AG04449 (cell line): ENCODE measurements at regions not wholly inside any gene's neighbourhood (a gene's known extent, or its start where the extent isn't known, plus 50 kb on each side); places are given as distances from the start of the nearest gene placed in this dataset.

Experiments used
- CTCF ChIA-PET: fragments of 350-600 bp; formaldehyde crosslinking; extraction: SDS; loops from one replicate; lab custom pipeline; 2021; ENCODE audit warnings: antibody characterized with exemption; lab: Yijun Ruan, JAX
- POLR2A ChIA-PET: fragments of 400-600, 350-600 bp; formaldehyde crosslinking; extraction: SDS; loops from one replicate; lab custom pipeline; 2020; ENCODE audit warnings: antibody characterized with exemption, inconsistent platforms; lab: Yijun Ruan, JAX
- DNase-seq: peaks from one replicate; pipeline ENCODE4 v3.0.0-alpha.2; 2010; ENCODE audit warnings: low read depth, low spot score
- H3K4me3 ChIP-seq: 2 replicates; pipeline ENCODE4 v1.5.1; 2011; ENCODE audit warnings: low read depth, mild to moderate bottlenecking, control low read depth, low read length
- CTCF ChIP-seq: IDR thresholded peaks from one replicate; pipeline ENCODE4 v1.5.1; 2011; ENCODE audit warnings: mild to moderate bottlenecking, moderate library complexity, low read length, control low read depth, inconsistent platforms; ENCODE audit not compliant: insufficient read depth; ENCODE audit errors: missing control alignments

- no peak overlapping the region for H3K4me3 ChIP-seq
- no peak for DNase-seq
- ChIA-PET CTCF (no interaction called here), POLR2A (no interaction called here)
- TF ChIP-seq CTCF = no peak
Observed at GRCh38 chr7:153398370-153398769, 638.8 kb downstream of the ACTR3B start.

DNA sequence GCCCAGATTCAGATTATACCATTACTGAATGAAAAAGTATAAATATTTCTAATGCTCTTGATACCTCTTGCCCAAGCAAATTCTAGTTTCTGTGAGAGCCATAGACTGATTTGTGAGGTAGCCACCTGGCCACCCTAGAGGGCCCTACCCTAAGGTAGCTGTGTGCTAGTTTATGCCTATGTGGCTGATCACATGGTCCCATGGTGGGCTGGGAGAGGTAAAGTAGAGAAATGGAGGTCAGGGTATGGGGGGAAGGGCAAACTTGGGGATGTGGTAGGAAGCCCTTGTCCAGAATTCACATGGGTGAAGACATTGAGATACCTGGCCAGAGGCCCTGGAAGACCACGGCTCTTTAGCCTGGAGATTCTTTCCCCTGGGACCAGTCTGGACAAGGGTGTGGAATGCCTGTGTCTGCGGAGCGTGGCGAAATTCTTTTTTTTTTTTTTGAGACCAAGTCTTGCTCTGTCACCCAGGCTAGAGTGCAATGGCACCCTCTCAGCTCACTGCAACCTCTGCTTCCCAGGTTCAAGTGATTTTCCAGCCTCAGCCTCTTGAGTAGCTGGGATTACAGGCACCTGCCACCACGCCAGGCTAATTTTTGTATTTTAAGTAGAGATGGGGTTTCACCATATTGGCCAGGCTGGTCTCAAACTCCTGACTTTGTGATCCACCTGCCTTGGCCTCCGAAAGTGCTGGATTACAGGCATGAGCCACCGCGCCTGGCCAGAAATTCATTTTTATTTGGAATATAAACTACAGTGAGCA lies 639.4 kb downstream of the ACTR3B start:
- no peak overlapping the region for H3K4me3 ChIP-seq
- TF ChIP-seq CTCF = no peak
- DNase-seq = no peak
- ChIA-PET POLR2A (no interaction called here), CTCF (no interaction called here)

GRCh38 chr7:153399554-153399940 lies 640.0 kb downstream of the ACTR3B start:
- POLR2A ChIA-PET = no interaction called here
- CTCF ChIA-PET = no interaction called here
- TF ChIP-seq CTCF = no peak

DNA sequence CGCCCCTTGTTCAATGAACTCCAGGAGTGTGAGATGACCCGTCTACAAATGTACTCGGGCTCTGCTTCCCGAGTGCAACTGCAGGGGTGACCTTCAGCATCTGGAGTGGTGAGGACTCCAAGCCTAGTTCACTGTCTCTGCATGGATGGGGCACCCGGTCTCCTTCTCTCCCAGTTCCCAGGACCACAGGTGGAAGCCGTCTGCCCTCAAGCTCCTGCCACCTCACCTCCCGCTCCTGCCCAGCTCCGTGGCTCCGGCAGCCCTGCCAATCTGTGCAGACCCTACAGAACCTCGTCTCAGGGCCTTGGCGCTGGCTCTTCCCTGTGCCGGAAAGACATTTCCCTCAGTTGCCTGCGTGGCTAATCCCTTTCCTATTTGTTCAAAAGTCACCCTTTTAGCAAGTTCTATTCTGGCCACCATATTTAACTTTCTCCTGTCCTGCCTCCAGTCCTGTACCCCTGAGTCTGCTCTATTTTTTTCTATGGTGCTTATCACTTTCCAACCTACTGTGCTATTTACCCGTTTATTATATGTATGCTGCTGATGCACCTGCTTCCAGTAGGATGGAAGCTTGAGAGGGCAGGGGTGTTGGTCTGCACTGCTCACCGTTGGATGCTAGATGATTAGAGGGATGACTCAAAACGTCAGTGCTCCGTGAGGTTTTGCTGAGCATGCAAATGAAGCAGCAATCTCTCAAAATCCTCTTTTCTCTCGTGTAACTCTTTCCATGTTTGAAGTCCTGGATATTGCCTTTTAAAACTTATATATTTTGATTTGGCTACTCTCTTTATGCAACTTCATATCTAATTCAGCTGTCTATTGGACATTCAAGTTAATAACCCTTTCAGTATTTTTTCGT lies 641.4 kb downstream of the ACTR3B start:
- CTCF ChIA-PET = no interaction called here
- H3K4me3 ChIP-seq = no peak overlapping the region
- no peak for TF ChIP-seq CTCF
- DNase-seq = no peak
- POLR2A ChIA-PET = no interaction called here

More at GRCh38 chr7:153399554-153399940, 640.0 kb downstream of the ACTR3B start:
- H3K4me3 ChIP-seq = no peak overlapping the region
- DNase-seq = no peak

DNA sequence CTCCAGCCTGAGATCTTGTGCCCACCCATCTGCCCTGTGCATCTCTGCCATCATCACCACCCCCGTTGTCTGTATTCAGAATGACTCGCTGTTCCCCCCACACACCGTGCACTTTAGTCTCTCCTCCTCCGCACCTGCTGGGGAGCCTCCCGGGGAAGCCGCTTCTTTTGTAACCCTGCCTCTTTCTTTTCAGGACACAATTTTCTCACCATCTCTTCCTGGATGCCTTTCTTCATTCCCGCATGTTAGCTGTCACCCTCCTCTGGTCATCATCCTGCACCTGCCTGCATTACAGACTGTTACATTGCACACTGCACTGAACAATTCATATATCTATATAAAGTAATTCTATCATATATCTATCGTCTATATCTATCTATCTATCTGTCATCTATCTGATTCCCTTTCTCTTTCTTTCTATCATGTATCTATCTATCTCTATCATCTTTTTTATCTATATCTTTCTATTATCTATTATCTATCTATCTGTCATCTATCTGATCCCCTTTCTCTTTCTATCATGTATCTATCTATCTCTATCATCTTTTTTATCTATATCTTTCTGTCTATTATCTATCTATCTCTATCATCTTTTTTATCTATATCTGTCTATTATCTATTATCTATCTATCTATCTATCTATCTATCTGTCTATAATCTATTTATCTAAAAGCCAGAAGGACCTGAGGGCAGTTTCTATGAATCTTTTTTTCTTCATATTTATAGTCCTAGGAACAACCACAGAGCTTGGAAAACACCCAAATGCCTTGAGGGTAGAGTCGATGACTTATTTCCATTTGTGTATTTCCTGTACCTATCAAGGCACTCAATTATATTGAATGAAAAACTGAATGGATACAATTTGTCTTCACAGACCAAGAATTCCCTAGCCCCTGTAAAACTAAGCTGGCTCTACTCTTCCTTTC lies 642.5 kb downstream of the ACTR3B start:
- H3K4me3 ChIP-seq = no peak overlapping the region
- no peak for DNase-seq
- ChIA-PET CTCF (no interaction called here), POLR2A (no interaction called here)
- no peak for TF ChIP-seq CTCF
